Inferior parietal cortex (tissue), 1 donor: ENCODE measurements at regions not wholly inside any gene's neighbourhood (a gene's known extent, or its start where the extent isn't known, plus 50 kb on each side); places are given as distances from the start of the nearest gene placed in this dataset.

ENCODE experiments used
- DNase-seq: peaks from one replicate; pipeline ENCODE4 v3.0.0-alpha.2; 2016; ENCODE audit errors: extremely low spot score

- no peak for DNase-seq
These were observed 421.1 kb downstream of the QKI start for GRCh38 chr6:163835439-163836171.

- no peak for DNase-seq
These were observed 419.9 kb downstream of the QKI start for GRCh38 chr6:163834226-163834970.

GRCh38 chr6:163831736-163832135 lies 417.2 kb downstream of the QKI start:
- no peak for DNase-seq

GRCh38 chr6:163830641-163831040 lies 416.1 kb downstream of the QKI start:
- no peak for DNase-seq

- no peak for DNase-seq
These were observed 413.7 kb downstream of the QKI start for GRCh38 chr6:163828038-163828795.

- DNase-seq = no peak
These were observed 412.6 kb downstream of the QKI start for GRCh38 chr6:163827143-163827542.

GRCh38 chr6:163826629-163827028 lies 412.1 kb downstream of the QKI start:
- no peak for DNase-seq

- no peak for DNase-seq
These were observed 410.5 kb downstream of the QKI start for GRCh38 chr6:163825033-163825432.

GRCh38 chr6:163823577-163823976 lies 409.1 kb downstream of the QKI start:
- no peak for DNase-seq

GRCh38 chr6:163820745-163821458 lies 406.4 kb downstream of the QKI start:
- DNase-seq = no peak

- DNase-seq = no peak
These were observed 405.7 kb downstream of the QKI start for GRCh38 chr6:163820171-163820570.

GRCh38 chr6:163818719-163819118 lies 404.2 kb downstream of the QKI start:
- no peak for DNase-seq

- no peak for DNase-seq
These were observed 401.9 kb downstream of the QKI start for GRCh38 chr6:163816441-163816840.

GRCh38 chr6:163815796-163816195 lies 401.3 kb downstream of the QKI start:
- DNase-seq = no peak

- no peak for DNase-seq
These were observed 400.2 kb downstream of the QKI start for GRCh38 chr6:163814494-163815364.

GRCh38 chr6:163813979-163814493 lies 399.5 kb downstream of the QKI start:
- DNase-seq = no peak

GRCh38 chr6:163811317-163811716 lies 396.8 kb downstream of the QKI start:
- DNase-seq = no peak

GRCh38 chr6:163809364-163809763 lies 394.8 kb downstream of the QKI start:
- DNase-seq = no peak

- no peak for DNase-seq
These were observed 394.4 kb downstream of the QKI start for GRCh38 chr6:163808871-163809270.

- no peak for DNase-seq
These were observed 393.7 kb downstream of the QKI start for GRCh38 chr6:163808231-163808630.
